CD14-positive monocyte (primary cell): ENCODE measurements at regions not wholly inside any gene's neighbourhood (a gene's known extent, or its start where the extent isn't known, plus 50 kb on each side); places are given as distances from the start of the nearest gene placed in this dataset.

Experiments
- DNase-seq, 3 donors: peaks; one replicate each; pipeline ENCODE4 v3.0.0-alpha.2; 2011 to 2022
- H2AFZ ChIP-seq: 2 replicates; pipeline ENCODE4 v1.6.0; 2012; ENCODE audit warnings: mild to moderate bottlenecking, low read depth, low read length, inconsistent platforms; ENCODE audit not compliant: insufficient read depth, poor library complexity, severe bottlenecking
- H3K27ac ChIP-seq, 2 donors: 1 replicate in 1 of 2; 2 replicates in 1 of 2; pipeline ENCODE4 v1.5.1; 2012 to 2013; ENCODE audit warnings: low read length in 2 of 2, control low read depth in 1 of 2, inconsistent platforms in 1 of 2, low read depth in 1 of 2, mild to moderate bottlenecking in 1 of 2
- H3K27me3 ChIP-seq, 2 donors: one replicate each; pipeline versions ENCODE4 v1.6.0 to v1.6.1; 2011 to 2013; ENCODE audit warnings: low read length in 2 of 2; ENCODE audit not compliant: control insufficient read depth in 2 of 2, insufficient read depth in 2 of 2
- H3K36me3 ChIP-seq, 2 donors: replicated peaks in 1 of 2; 1 replicate in 1 of 2; 2 replicates in 1 of 2; pipeline versions ENCODE4 v1.5.1 to v1.6.1; 2012 to 2013; ENCODE audit warnings: low read length in 2 of 2, control low read depth in 1 of 2, inconsistent platforms in 1 of 2, mild to moderate bottlenecking in 1 of 2; ENCODE audit not compliant: insufficient read depth in 2 of 2, control insufficient read depth in 1 of 2
- H3K4me1 ChIP-seq, 2 donors: 1 replicate in 1 of 2; 2 replicates in 1 of 2; pipeline versions ENCODE4 v1.5.1 to v1.6.1; 2012 to 2013; ENCODE audit warnings: low read length in 2 of 2, control low read depth in 1 of 2, inconsistent platforms in 1 of 2, mild to moderate bottlenecking in 1 of 2, moderate library complexity in 1 of 2; ENCODE audit not compliant: insufficient read depth in 2 of 2, control insufficient read depth in 1 of 2
- H3K4me2 ChIP-seq: replicated peaks from 2 replicates; pipeline ENCODE3; 2012; ENCODE audit warnings: low read length, moderate library complexity, mild to moderate bottlenecking; ENCODE audit not compliant: poor library complexity, severe bottlenecking; ENCODE audit errors: extremely low read depth
- H3K4me3 ChIP-seq, 3 experiments: fragments of 200-600 bp in 1 of 3; sonication (generic) in 1 of 3; replicated peaks in 1 of 3; 1 replicate in 2 of 3; 2 replicates in 1 of 3; pipeline ENCODE4 v1.5.1; 2011 to 2013; ENCODE audit warnings: low read length in 3 of 3, mild to moderate bottlenecking in 3 of 3, control low read depth in 2 of 3, low read depth in 2 of 3, inconsistent platforms in 1 of 3, moderate library complexity in 1 of 3
- H3K79me2 ChIP-seq: 2 replicates; pipeline ENCODE4 v1.6.0; 2012; ENCODE audit warnings: mild to moderate bottlenecking, control low read depth, inconsistent platforms, low read length, moderate library complexity; ENCODE audit not compliant: insufficient read depth
- H3K9ac ChIP-seq: 2 replicates; pipeline ENCODE4 v1.6.0; 2017; ENCODE audit warnings: low read length, mild to moderate bottlenecking; ENCODE audit not compliant: insufficient read depth, poor library complexity, severe bottlenecking
- H3K9me3 ChIP-seq, 2 donors: replicated peaks in 1 of 2; 1 replicate in 1 of 2; 2 replicates in 1 of 2; pipeline versions ENCODE4 v1.5.1 to v1.6.1; 2012 to 2013; ENCODE audit warnings: low read length in 2 of 2, control low read depth in 1 of 2; ENCODE audit not compliant: control insufficient read depth in 1 of 2, insufficient read depth in 1 of 2
- H4K20me1 ChIP-seq: 2 replicates; pipeline ENCODE4 v1.6.0; 2012; ENCODE audit warnings: mild to moderate bottlenecking, low read length, control low read depth, moderate library complexity; ENCODE audit not compliant: insufficient read depth
- H3K27ac Mint-ChIP-seq, 7 donors: one replicate each; pipeline ENCODE4 v1.8.0; 2020; ENCODE audit warnings: mild to moderate bottlenecking in 7 of 7, mixed read lengths in 7 of 7, moderate library complexity in 6 of 7, inconsistent platforms in 2 of 7
- H3K27me3 Mint-ChIP-seq, 3 donors: one replicate each; pipeline ENCODE4 v1.8.0; 2021 to 2022; ENCODE audit warnings: low read depth in 3 of 3, mild to moderate bottlenecking in 3 of 3, mixed read lengths in 3 of 3, moderate library complexity in 3 of 3, inconsistent platforms in 1 of 3
- H3K36me3 Mint-ChIP-seq, 2 donors: one replicate each; pipeline ENCODE4 v1.8.0; 2020; ENCODE audit warnings: mixed read lengths in 2 of 2, inconsistent platforms in 1 of 2, mild to moderate bottlenecking in 1 of 2
- H3K4me1 Mint-ChIP-seq: one replicate; pipeline ENCODE4 v1.8.0; 2020; ENCODE audit warnings: mild to moderate bottlenecking, mixed read lengths
- H3K4me3 Mint-ChIP-seq, 2 donors: one replicate each; pipeline ENCODE4 v1.8.0; 2020; ENCODE audit warnings: mild to moderate bottlenecking in 2 of 2, mixed read lengths in 2 of 2, moderate library complexity in 1 of 2
- H3K9me3 Mint-ChIP-seq, 7 donors: one replicate each; pipeline ENCODE4 v1.8.0; 2020 to 2022; ENCODE audit warnings: mixed read lengths in 7 of 7, mild to moderate bottlenecking in 6 of 7, moderate library complexity in 6 of 7, inconsistent platforms in 2 of 7
- CTCF ChIP-seq: fragments of 200-600 bp; IDR thresholded peaks from one replicate; pipeline ENCODE4 v1.8.0; 2022; ENCODE audit warnings: antibody characterized with exemption, mild to moderate bottlenecking
- WGBS: methylation state at CpG from one replicate; pipeline ENCODE4 v1.1.5; 2013; ENCODE audit warnings: missing lambda C conversion rate; ENCODE audit not compliant: insufficient coverage; 5-methylcytosine and 5-hydroxymethylcytosine counted together
- intact Hi-C, 2 donors: fragments of 100-400 bp; cut with micrococcal nuclease; formaldehyde crosslinking; loops; one replicate each; pipeline versions ENCODE4 v1.15.0 to v1.15.1; 2023

- Histone ChIP-seq H3K4me3 (no peak overlapping the region), H3K36me3 (no peaks in the 10 kb centered on the region), H3K9me3 (peaks cover 7 to 17% of the 10 kb centered on the region in 2 donors), H3K79me2 (no peaks in the 10 kb centered on the region), H2AFZ (no peak overlapping the region), H3K27ac (no peak overlapping the region), H4K20me1 (no peaks in the 10 kb centered on the region), H3K4me1 (no peaks in the 10 kb centered on the region), H3K4me2 (no peak overlapping the region), H3K27me3 (no peaks in the 10 kb centered on the region), H3K9ac (no peak overlapping the region)
- no peak for DNase-seq
- H3K9me3 Mint-ChIP-seq, result peaks cover 3 to 8% (median 4%) of the 10 kb centered on the region in 7 donors
- intact Hi-C loops, result no loop called here
- H3K27ac Mint-ChIP-seq, result no peak overlapping the region
- TF ChIP-seq CTCF, result no peak
- no peak overlapping the region for H3K4me3 Mint-ChIP-seq
- no peaks in the 10 kb centered on the region for H3K36me3 Mint-ChIP-seq
- H3K4me1 Mint-ChIP-seq, result no peaks in the 10 kb centered on the region
- no CpG with 5 or more reads among the region's 1 CpG for WGBS
- peaks cover 0 to 2% (median 0%) of the 10 kb centered on the region in 3 donors for H3K27me3 Mint-ChIP-seq
These were observed 291.9 kb downstream of the OXSM start for GRCh38 chr3:26081806-26082205.

- Mint-ChIP-seq H3K36me3 (no peaks in the 10 kb centered on the region), H3K27me3 (peaks cover 0 to 2% (median 0%) of the 10 kb centered on the region in 3 donors), H3K4me3 (no peak overlapping the region), H3K27ac (no peak overlapping the region), H3K4me1 (no peaks in the 10 kb centered on the region), H3K9me3 (peaks cover 7 to 17% (median 11%) of the 10 kb centered on the region in 7 donors)
- Histone ChIP-seq H3K4me3 (no peak overlapping the region), H3K4me1 (no peaks in the 10 kb centered on the region), H3K27ac (no peak overlapping the region), H3K4me2 (no peak overlapping the region), H3K9me3 (peaks cover 15 to 28% of the 10 kb centered on the region in 2 donors), H3K9ac (no peak overlapping the region), H3K27me3 (no peaks in the 10 kb centered on the region), H3K36me3 (no peaks in the 10 kb centered on the region), H2AFZ (no peak overlapping the region), H3K79me2 (no peaks in the 10 kb centered on the region), H4K20me1 (no peaks in the 10 kb centered on the region)
- no peak for TF ChIP-seq CTCF
- no peak for DNase-seq
- 94% methylated on average over 2 of the region's 3 CpGs for WGBS
- intact Hi-C loops, result no loop called here
These were observed 293.0 kb downstream of the OXSM start for GRCh38 chr3:26082911-26083310.
